HCT116 (cell line): ENCODE measurements at regions not wholly inside any gene's neighbourhood (a gene's known extent, or its start where the extent isn't known, plus 50 kb on each side); places are given as distances from the start of the nearest gene placed in this dataset.

Source experiments
- ATAC-seq: fragments of 200-7000 bp; cut with Tn5 transposase; 2 replicates; pipeline ENCODE4 v1.9.1; 2020; ENCODE audit warnings: mild to moderate bottlenecking, moderate library complexity
- BruUV-seq: library from RNA; stranded (reverse); fragments of 400-500 nt; replicated peaks from 2 replicates; lab custom pipeline; 2021; lab: Mats Ljungman, UMichigan
- CTCF ChIA-PET: fragments of 300-600 bp; sonication (Branson Sonifier 250); formaldehyde crosslinking; loops from one replicate; lab custom pipeline; 2021; ENCODE audit warnings: antibody characterized with exemption; lab: Charles Lee
- POLR2A ChIA-PET: fragments of 300-600, 350-600 bp; sonication (Branson Sonifier 250); formaldehyde crosslinking; loops from one replicate; lab custom pipeline; 2021; ENCODE audit warnings: antibody characterized with exemption; lab: Charles Lee
- RAD21 ChIA-PET, 2 experiments: fragments of 300-600 bp; sonication (Branson Sonifier 250); formaldehyde crosslinking; loops; one replicate each; lab custom pipeline; 2023; ENCODE audit warnings: low total read pairs in 2 of 2; ENCODE audit not compliant: uncharacterized antibody in 2 of 2, unreplicated experiment in 2 of 2, low non-redundant PET in 1 of 2; lab: Charles Lee
- DNase-seq: peaks from one replicate; pipeline ENCODE4 v3.0.0-alpha.2; 2010; ENCODE audit warnings: low read depth, low spot score
- H2AFZ ChIP-seq: fragments of 200-600 bp; shearing (Covaris generic), sonication (generic); 2 replicates; pipeline ENCODE4 v1.6.1; 2017; ENCODE audit warnings: low read depth, mixed run types, mixed read lengths, antibody characterized with exemption, low read length; ENCODE audit not compliant: poor library complexity, severe bottlenecking
- H3K27ac ChIP-seq: 2 replicates; pipeline ENCODE4 v1.5.1; 2012; ENCODE audit warnings: low read depth, low read length
- H3K27me3 ChIP-seq: fragments of 200-600 bp; sonication (generic); 2 replicates; pipeline ENCODE4 v1.6.1; 2016; ENCODE audit warnings: mixed run types, low read length, mixed read lengths; ENCODE audit not compliant: insufficient read depth
- H3K36me3 ChIP-seq, 2 experiments: fragments of 200-500 bp in 1 of 2; fragments of 200-600 bp in 1 of 2; sonication (Bioruptor generic) in 1 of 2; sonication (generic) in 1 of 2; 2 replicates each; pipeline versions ENCODE4 v1.5.1 to v1.6.1; 2014 to 2016; ENCODE audit warnings: low read length in 2 of 2, inconsistent platforms in 1 of 2, mixed read lengths in 1 of 2, mixed run types in 1 of 2; ENCODE audit not compliant: insufficient read depth in 2 of 2, control insufficient read depth in 1 of 2
- H3K4me1 ChIP-seq, 2 experiments: fragments of 200-600 bp in 1 of 2; sonication (generic) in 1 of 2; 2 replicates each; pipeline versions ENCODE4 v1.5.1 to v1.6.1; 2012 to 2017; ENCODE audit warnings: low read length in 2 of 2, inconsistent platforms in 1 of 2, mild to moderate bottlenecking in 1 of 2, mixed read lengths in 1 of 2, mixed run types in 1 of 2, moderate library complexity in 1 of 2; ENCODE audit not compliant: insufficient read depth in 2 of 2, control insufficient read depth in 1 of 2
- H3K4me2 ChIP-seq: fragments of 200-600 bp; sonication (generic); 2 replicates; pipeline ENCODE4 v1.6.1; 2017; ENCODE audit warnings: mixed run types, low read length, mixed read lengths
- H3K4me3 ChIP-seq, 2 experiments: fragments of 200-600 bp in 1 of 2; sonication (generic) in 1 of 2; replicated peaks in 1 of 2; 2 replicates each; pipeline ENCODE4 v1.5.1; 2011 to 2016; ENCODE audit warnings: low read length in 2 of 2, control low read depth in 1 of 2, low read depth in 1 of 2, mild to moderate bottlenecking in 1 of 2, mixed read lengths in 1 of 2, mixed run types in 1 of 2
- H3K79me2 ChIP-seq: fragments of 200-600 bp; sonication (generic); 2 replicates; pipeline ENCODE4 v1.6.1; 2017; ENCODE audit warnings: mild to moderate bottlenecking, mixed run types, low read length, moderate library complexity, mixed read lengths; ENCODE audit not compliant: insufficient read depth
- H3K9ac ChIP-seq: fragments of 200-600 bp; sonication (generic); 2 replicates; pipeline ENCODE4 v1.6.1; 2016; ENCODE audit warnings: low read length, mixed read lengths
- H3K9me2 ChIP-seq: fragments of 200-600 bp; sonication (generic), shearing (Covaris generic); 2 replicates; pipeline ENCODE4 v1.6.1; 2017; ENCODE audit warnings: mixed run types, mild to moderate bottlenecking, moderate library complexity; ENCODE audit not compliant: insufficient read depth
- H3K9me3 ChIP-seq, 2 experiments: fragments of 200-500 bp in 1 of 2; fragments of 200-600 bp in 1 of 2; sonication (Bioruptor generic) in 1 of 2; sonication (generic) in 1 of 2; 2 replicates each; pipeline ENCODE4 v1.6.1; 2014 to 2017; ENCODE audit warnings: low read length in 2 of 2, mixed read lengths in 2 of 2, inconsistent platforms in 1 of 2, low read depth in 1 of 2, mild to moderate bottlenecking in 1 of 2, mixed run types in 1 of 2, moderate library complexity in 1 of 2; ENCODE audit not compliant: control insufficient read depth in 1 of 2, insufficient read depth in 1 of 2
- H4K20me1 ChIP-seq: fragments of 200-600 bp; sonication (generic), shearing (Covaris generic); 2 replicates; pipeline ENCODE4 v1.6.1; 2017; ENCODE audit warnings: mixed run types, mild to moderate bottlenecking, moderate library complexity; ENCODE audit not compliant: insufficient read depth
- CEBPB ChIP-seq: IDR thresholded peaks from 2 replicates; pipeline ENCODE4 v1.6.1; 2012; ENCODE audit warnings: low read depth
- CTCF ChIP-seq, 3 experiments: fragments of 200-600 bp in 1 of 3; sonication (generic) in 1 of 3; IDR thresholded peaks in 2 of 3; conservative IDR thresholded peaks in 1 of 3; 2 replicates each; pipeline ENCODE4 v1.5.1; 2012 to 2017; ENCODE audit warnings: low read depth in 2 of 3, low read length in 2 of 3, antibody characterized with exemption in 1 of 3, borderline replicate concordance in 1 of 3, control low read depth in 1 of 3, mild to moderate bottlenecking in 1 of 3, mixed read lengths in 1 of 3, mixed run types in 1 of 3, moderate library complexity in 1 of 3; ENCODE audit not compliant: insufficient read depth in 1 of 3
- EGR1 ChIP-seq: IDR thresholded peaks from 2 replicates; pipeline ENCODE4 v1.6.1; 2012; ENCODE audit warnings: low read depth
- EZH2 ChIP-seq: fragments of 200-600 bp; sonication (generic); IDR thresholded peaks from 2 replicates; pipeline ENCODE4 v1.6.1; 2017; ENCODE audit warnings: antibody characterized with exemption, mixed run types
- MAX ChIP-seq: IDR thresholded peaks from 2 replicates; pipeline ENCODE4 v1.6.1; 2012
- POLR2A ChIP-seq: IDR thresholded peaks from 2 replicates; pipeline ENCODE4 v1.7.0; 2011; ENCODE audit warnings: borderline replicate concordance; ENCODE audit not compliant: insufficient read depth, insufficient read length; ENCODE audit errors: extremely low read depth
- POLR2AphosphoS5 ChIP-seq: IDR thresholded peaks from 2 replicates; pipeline ENCODE4 v1.6.1; 2011; ENCODE audit warnings: mild to moderate bottlenecking, low read depth, low read length, moderate library complexity
- RAD21 ChIP-seq: IDR thresholded peaks from 2 replicates; pipeline ENCODE4 v1.6.1; 2012; ENCODE audit warnings: low read depth, mild to moderate bottlenecking
- SP1 ChIP-seq: IDR thresholded peaks from 2 replicates; pipeline ENCODE4 v1.6.1; 2012; ENCODE audit warnings: low read depth
- TCF7L2 ChIP-seq: IDR thresholded peaks from 2 replicates; pipeline ENCODE4 v1.7.0; 2011; ENCODE audit warnings: borderline replicate concordance, inconsistent platforms; ENCODE audit not compliant: insufficient read depth, insufficient read length; ENCODE audit errors: extremely low read depth
- YY1 ChIP-seq: IDR thresholded peaks from 2 replicates; pipeline ENCODE4 v1.6.1; 2011; ENCODE audit warnings: low read length, low read depth, moderate library complexity, mild to moderate bottlenecking; ENCODE audit not compliant: insufficient replicate concordance; ENCODE audit errors: extremely low read depth
- ZBTB33 ChIP-seq: IDR thresholded peaks from 2 replicates; pipeline ENCODE4 v1.6.1; 2011; ENCODE audit warnings: mild to moderate bottlenecking, low read length, moderate library complexity; ENCODE audit not compliant: insufficient replicate concordance; ENCODE audit errors: extremely low read depth
- ZFX ChIP-seq: fragments of 450-650 bp; IDR thresholded peaks from 2 replicates; pipeline ENCODE4 v1.6.1; 2017
- intact Hi-C: fragments of 100-400 bp; cut with micrococcal nuclease; formaldehyde crosslinking; loops from 2 replicates; pipeline ENCODE4 v1.10.0; 2022
- TF ChIP-seq, protein P1 (sequence below): IDR thresholded peaks from 2 replicates; pipeline ENCODE4 v1.6.1; 2012

- Histone ChIP-seq H4K20me1 (no peaks in the 10 kb centered on the region), H3K27me3 (no peaks in the 10 kb centered on the region), H3K9me3 (no peaks in the 10 kb centered on the region), H3K4me1 (no peaks in the 10 kb centered on the region), H2AFZ (no peak overlapping the region), H3K27ac (no peak overlapping the region), H3K4me2 (no peak overlapping the region), H3K9me2 (no peaks in the 10 kb centered on the region), H3K4me3 (no peak overlapping the region), H3K79me2 (no peaks in the 10 kb centered on the region), H3K36me3 (no peaks in the 10 kb centered on the region), H3K9ac (no peak overlapping the region)
- RAD21 ChIA-PET, result no interaction called here
- POLR2A ChIA-PET, result no interaction called here
- intact Hi-C loops, result no loop called here
- no peak for TF ChIP-seq YY1
- TF ChIP-seq SP1, result no peak
- TF ChIP-seq EGR1, result no peak
- TF ChIP-seq POLR2AphosphoS5, result no peak
- TF ChIP-seq CTCF (IDR thresholded peaks at IDR 0.05 in 2 of 3, conservative IDR thresholded peaks at IDR 0.05 in 1 of 3; ENCODE audit: borderline replicate concordance in 1 of 3, insufficient read depth in 1 of 3, low read depth in 2 of 3, low read length in 2 of 3), result no peak
- TF ChIP-seq CEBPB, result no peak
- TF ChIP-seq RAD21, result no peak
- no peak for TF ChIP-seq TCF7L2
- no peak for ATAC-seq
- CTCF ChIA-PET, result no interaction called here
- BruUV-seq, result no TSS peak
- DNase-seq, result no peak
Observed at GRCh38 chr13:97520061-97520460, 86.1 kb downstream of the RAP2A start.

DNA sequence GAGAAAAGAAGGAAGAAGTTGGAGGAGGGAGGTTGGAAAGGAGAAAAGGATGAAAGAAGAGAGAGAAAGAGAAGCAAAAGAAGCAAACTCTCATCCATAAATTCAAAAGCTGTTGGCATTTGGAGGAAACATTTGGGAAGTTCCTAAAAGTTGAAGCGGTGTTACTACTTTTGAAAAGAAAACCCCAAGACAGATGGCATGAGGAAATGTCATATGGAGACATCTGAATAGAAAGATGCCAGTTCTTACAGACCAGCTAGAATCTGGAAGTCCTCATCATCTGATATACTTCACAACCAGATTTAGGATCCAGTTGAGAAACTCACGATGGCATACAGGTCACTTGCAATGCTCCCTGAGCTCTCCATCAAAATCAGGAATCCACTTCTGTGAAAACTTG is 86.9 kb downstream of the RAP2A start:
- no peak overlapping the region for H3K9ac ChIP-seq
- H2AFZ ChIP-seq, result no peak overlapping the region
- BruUV-seq, result no TSS peak
- no peaks in the 10 kb centered on the region for H3K4me1 ChIP-seq
- ChIA-PET POLR2A (no interaction called here), RAD21 (no interaction called here), CTCF (no interaction called here)
- H3K9me3 ChIP-seq, result no peaks in the 10 kb centered on the region
- H3K9me2 ChIP-seq, result no peaks in the 10 kb centered on the region
- DNase-seq, result no peak
- no peaks in the 10 kb centered on the region for H3K79me2 ChIP-seq
- ATAC-seq, result no peak
- no peak overlapping the region for H3K4me3 ChIP-seq
- H3K27ac ChIP-seq, result no peak overlapping the region
- intact Hi-C loops, result no loop called here
- H3K27me3 ChIP-seq, result no peaks in the 10 kb centered on the region
- no peak overlapping the region for H3K4me2 ChIP-seq
- no peaks in the 10 kb centered on the region for H3K36me3 ChIP-seq
- H4K20me1 ChIP-seq, result no peaks in the 10 kb centered on the region
- TF ChIP-seq MAX (no peak), POLR2A (no peak), ZFX (no peak), EGR1 (no peak), CTCF (IDR thresholded peaks at IDR 0.05 in 2 of 3, conservative IDR thresholded peaks at IDR 0.05 in 1 of 3; ENCODE audit: borderline replicate concordance in 1 of 3, insufficient read depth in 1 of 3, low read depth in 2 of 3, low read length in 2 of 3) (no peak), RAD21 (no peak), ZBTB33 (no peak), YY1 (no peak), EZH2 (no peak)
- TF ChIP-seq, protein P1, sequence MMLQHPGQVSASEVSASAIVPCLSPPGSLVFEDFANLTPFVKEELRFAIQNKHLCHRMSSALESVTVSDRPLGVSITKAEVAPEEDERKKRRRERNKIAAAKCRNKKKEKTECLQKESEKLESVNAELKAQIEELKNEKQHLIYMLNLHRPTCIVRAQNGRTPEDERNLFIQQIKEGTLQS, result no peak
